ENCODE measurements at regions not wholly inside any gene's neighbourhood (a gene's known extent, or its start where the extent isn't known, plus 50 kb on each side); places are given as distances from the start of the nearest gene placed in this dataset.

DNA sequence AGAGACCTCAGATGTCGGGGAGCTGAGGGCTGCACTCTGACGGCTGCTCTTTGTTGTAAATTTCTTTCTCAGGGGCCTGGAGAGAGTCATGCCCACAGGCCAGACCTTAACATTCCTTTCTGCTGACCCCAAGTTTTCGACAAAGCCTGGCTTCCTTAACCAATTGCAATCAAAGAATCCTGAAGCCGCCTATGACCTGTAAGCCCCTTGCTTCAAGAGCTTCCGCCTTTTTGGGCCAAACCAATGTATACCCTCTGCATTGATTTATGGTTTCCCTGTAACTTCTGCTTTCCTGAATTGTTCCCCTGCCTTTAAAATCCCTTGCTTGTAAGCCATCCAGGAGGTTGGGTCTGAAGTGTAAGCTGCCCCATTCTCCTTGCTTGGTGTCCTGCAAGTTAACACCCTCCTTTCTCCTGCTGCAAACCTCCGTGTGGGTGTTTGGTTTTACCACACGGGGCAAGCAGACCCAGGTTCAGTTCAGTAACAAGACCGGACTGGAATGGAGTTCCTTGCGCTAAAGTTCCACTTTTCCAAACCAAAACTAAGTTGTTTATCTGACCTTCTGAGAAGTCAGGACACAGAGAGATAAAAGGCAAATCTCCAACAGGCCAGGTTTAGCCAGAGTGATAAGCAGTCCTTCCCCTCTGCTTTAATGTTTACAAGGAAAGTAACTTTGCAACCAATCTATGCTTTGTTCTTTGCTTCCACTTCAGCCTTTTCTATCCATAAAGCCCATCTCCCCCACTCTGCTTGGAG, 141.6 kb downstream of the KCNJ12 start (continued):
- TF ChIP-seq, protein P1, sequence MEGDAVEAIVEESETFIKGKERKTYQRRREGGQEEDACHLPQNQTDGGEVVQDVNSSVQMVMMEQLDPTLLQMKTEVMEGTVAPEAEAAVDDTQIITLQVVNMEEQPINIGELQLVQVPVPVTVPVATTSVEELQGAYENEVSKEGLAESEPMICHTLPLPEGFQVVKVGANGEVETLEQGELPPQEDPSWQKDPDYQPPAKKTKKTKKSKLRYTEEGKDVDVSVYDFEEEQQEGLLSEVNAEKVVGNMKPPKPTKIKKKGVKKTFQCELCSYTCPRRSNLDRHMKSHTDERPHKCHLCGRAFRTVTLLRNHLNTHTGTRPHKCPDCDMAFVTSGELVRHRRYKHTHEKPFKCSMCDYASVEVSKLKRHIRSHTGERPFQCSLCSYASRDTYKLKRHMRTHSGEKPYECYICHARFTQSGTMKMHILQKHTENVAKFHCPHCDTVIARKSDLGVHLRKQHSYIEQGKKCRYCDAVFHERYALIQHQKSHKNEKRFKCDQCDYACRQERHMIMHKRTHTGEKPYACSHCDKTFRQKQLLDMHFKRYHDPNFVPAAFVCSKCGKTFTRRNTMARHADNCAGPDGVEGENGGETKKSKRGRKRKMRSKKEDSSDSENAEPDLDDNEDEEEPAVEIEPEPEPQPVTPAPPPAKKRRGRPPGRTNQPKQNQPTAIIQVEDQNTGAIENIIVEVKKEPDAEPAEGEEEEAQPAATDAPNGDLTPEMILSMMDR (tag by site-specific recombination; IDR thresholded peaks at IDR 0.05), result no peak
- TF ChIP-seq INSM2 (tag by site-specific recombination; IDR thresholded peaks at IDR 0.05), result no peak
- TF ChIP-seq ZNF311 (tag by site-specific recombination; IDR thresholded peaks at IDR 0.05; ENCODE audit: borderline replicate concordance), result no peak
- no peak for TF ChIP-seq ZNF433 (tag by site-specific recombination; IDR thresholded peaks at IDR 0.05; ENCODE audit: low read depth)
- TF ChIP-seq ZNF837 (tag by site-specific recombination; IDR thresholded peaks at IDR 0.05), result no peak
- no peak for TF ChIP-seq ZNF624 (tag by site-specific recombination; IDR thresholded peaks at IDR 0.05)
- TF ChIP-seq, protein P2, sequence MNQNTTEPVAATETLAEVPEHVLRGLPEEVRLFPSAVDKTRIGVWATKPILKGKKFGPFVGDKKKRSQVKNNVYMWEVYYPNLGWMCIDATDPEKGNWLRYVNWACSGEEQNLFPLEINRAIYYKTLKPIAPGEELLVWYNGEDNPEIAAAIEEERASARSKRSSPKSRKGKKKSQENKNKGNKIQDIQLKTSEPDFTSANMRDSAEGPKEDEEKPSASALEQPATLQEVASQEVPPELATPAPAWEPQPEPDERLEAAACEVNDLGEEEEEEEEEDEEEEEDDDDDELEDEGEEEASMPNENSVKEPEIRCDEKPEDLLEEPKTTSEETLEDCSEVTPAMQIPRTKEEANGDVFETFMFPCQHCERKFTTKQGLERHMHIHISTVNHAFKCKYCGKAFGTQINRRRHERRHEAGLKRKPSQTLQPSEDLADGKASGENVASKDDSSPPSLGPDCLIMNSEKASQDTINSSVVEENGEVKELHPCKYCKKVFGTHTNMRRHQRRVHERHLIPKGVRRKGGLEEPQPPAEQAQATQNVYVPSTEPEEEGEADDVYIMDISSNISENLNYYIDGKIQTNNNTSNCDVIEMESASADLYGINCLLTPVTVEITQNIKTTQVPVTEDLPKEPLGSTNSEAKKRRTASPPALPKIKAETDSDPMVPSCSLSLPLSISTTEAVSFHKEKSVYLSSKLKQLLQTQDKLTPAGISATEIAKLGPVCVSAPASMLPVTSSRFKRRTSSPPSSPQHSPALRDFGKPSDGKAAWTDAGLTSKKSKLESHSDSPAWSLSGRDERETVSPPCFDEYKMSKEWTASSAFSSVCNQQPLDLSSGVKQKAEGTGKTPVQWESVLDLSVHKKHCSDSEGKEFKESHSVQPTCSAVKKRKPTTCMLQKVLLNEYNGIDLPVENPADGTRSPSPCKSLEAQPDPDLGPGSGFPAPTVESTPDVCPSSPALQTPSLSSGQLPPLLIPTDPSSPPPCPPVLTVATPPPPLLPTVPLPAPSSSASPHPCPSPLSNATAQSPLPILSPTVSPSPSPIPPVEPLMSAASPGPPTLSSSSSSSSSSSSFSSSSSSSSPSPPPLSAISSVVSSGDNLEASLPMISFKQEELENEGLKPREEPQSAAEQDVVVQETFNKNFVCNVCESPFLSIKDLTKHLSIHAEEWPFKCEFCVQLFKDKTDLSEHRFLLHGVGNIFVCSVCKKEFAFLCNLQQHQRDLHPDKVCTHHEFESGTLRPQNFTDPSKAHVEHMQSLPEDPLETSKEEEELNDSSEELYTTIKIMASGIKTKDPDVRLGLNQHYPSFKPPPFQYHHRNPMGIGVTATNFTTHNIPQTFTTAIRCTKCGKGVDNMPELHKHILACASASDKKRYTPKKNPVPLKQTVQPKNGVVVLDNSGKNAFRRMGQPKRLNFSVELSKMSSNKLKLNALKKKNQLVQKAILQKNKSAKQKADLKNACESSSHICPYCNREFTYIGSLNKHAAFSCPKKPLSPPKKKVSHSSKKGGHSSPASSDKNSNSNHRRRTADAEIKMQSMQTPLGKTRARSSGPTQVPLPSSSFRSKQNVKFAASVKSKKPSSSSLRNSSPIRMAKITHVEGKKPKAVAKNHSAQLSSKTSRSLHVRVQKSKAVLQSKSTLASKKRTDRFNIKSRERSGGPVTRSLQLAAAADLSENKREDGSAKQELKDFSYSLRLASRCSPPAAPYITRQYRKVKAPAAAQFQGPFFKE (tag by site-specific recombination; IDR thresholded peaks at IDR 0.05; ENCODE audit: borderline replicate concordance), result no peak
- no peak for TF ChIP-seq ZNF549 (tag by site-specific recombination; IDR thresholded peaks at IDR 0.05)

- Histone ChIP-seq H3K36me3 (ENCODE audit: control insufficient read depth in 2 of 2, insufficient read depth in 1 of 2, low read length in 2 of 2) (no peaks in the 10 kb centered on the region), H3K9me3 (ENCODE audit: control insufficient read depth, insufficient read depth, low read depth, low read length) (no peaks in the 10 kb centered on the region), H3K4me3 (ENCODE audit: low read depth, low read length) (no peak overlapping the region), H3K27ac (ENCODE audit: extremely low read depth, low read depth, low read length) (no peak overlapping the region), H3K4me1 (ENCODE audit: control insufficient read depth, insufficient read depth, low read length) (no peaks in the 10 kb centered on the region)
- ChIA-PET POLR2A (no interaction called here), CTCF (interaction anchor here (5.3 kb wide), 1 partner anchor 10 kb away, joined by 52 read pairs; no protein-coding TSS in a partner anchor)
- TF ChIP-seq ZFHX2 (tag by site-specific recombination; conservative IDR thresholded peaks at IDR 0.05), result no peak
- TF ChIP-seq MYNN (tag by site-specific recombination; IDR thresholded peaks at IDR 0.05; ENCODE audit: borderline replicate concordance), result no peak
- TF ChIP-seq ZNF223 (tag by site-specific recombination; IDR thresholded peaks at IDR 0.05), result no peak
- no peak for TF ChIP-seq ZNF274 (IDR thresholded peaks at IDR 0.05; ENCODE audit: low read length)
- no peak for TF ChIP-seq ZNF274 (tag by site-specific recombination; IDR thresholded peaks at IDR 0.05; ENCODE audit: borderline replicate concordance)
- TF ChIP-seq IKZF3 (tag by site-specific recombination; IDR thresholded peaks at IDR 0.05), result no peak
- TF ChIP-seq ZFP41 (tag by site-specific recombination; IDR thresholded peaks at IDR 0.05; ENCODE audit: borderline replicate concordance), result no peak
- TF ChIP-seq, protein P3, sequence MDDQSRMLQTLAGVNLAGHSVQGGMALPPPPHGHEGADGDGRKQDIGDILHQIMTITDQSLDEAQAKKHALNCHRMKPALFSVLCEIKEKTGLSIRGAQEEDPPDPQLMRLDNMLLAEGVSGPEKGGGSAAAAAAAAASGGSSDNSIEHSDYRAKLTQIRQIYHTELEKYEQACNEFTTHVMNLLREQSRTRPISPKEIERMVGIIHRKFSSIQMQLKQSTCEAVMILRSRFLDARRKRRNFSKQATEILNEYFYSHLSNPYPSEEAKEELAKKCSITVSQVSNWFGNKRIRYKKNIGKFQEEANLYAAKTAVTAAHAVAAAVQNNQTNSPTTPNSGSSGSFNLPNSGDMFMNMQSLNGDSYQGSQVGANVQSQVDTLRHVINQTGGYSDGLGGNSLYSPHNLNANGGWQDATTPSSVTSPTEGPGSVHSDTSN (CRISPR knock-in tag; IDR thresholded peaks at IDR 0.05), result no peak
Measured at GRCh38 chr17:21522755-21523336, 146.7 kb downstream of the KCNJ12 start.

Measured in HEK293 (cell line).